GM21619 (cell line): ENCODE measurements at regions not wholly inside any gene's neighbourhood (a gene's known extent, or its start where the extent isn't known, plus 50 kb on each side); places are given as distances from the start of the nearest gene placed in this dataset.
"Not testable (repeated sequence)": the region's sequence is repeated elsewhere in the genome, so short reads cannot be mapped to it uniquely, and the experiment has no call there.

Experiments used
- ATAC-seq: cut with Tn5 transposase; IDR thresholded peaks from one replicate; pipeline ENCODE4 v1.9.1; 2021; ENCODE audit not compliant: unreplicated experiment

DNA sequence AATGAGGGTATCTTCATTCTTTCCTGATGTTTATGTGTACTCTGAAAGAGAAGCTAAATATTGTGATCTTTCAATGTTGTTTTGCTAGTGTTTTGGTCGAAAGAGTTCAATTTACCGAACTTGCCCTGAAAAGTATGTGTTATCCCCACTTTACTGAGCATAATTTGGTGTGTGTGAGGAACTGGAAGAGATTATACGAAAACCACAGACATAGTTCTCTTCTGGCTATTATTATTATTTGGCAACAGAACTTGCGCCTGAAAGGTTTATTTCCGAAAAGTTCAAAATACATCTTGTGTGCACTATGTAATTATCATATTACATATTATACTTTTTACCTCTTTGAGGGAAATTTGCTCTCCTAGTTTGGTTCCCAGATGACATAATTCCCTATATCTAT lies 232.5 kb upstream of the INTU start:
- no peak for ATAC-seq

GRCh38 chr4:127400731-127401346 lies 231.9 kb upstream of the INTU start:
- peak; percentile 88 for ATAC-seq

DNA sequence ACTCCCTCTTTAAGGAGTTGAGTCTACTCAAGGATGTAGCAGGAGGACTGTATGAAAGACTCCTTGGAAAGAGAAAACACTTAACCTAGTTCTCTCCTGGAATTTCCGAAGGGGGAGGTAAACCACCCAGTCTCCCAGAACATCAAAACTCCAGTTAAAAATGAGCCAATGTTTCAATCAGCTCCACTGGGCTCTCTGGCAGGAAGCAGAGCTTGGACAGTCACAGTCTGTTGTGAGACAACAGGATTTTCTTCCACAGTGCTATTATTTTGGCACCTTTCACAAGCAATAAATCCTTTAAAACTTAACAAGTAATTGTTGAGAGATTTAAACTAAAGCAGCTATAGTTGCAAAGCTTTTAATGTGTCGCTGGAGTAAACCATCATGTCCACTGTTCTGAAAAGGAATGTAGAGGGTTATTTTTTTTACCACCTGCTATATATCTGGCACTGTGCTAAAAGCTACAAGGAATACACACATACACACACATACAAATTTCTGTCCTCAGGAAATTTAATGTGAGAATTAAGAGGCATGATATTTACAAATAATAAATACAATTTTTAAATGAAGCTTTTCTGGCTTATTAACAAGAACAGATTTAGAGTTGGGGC lies 229.2 kb upstream of the INTU start:
- ATAC-seq, result no peak

DNA sequence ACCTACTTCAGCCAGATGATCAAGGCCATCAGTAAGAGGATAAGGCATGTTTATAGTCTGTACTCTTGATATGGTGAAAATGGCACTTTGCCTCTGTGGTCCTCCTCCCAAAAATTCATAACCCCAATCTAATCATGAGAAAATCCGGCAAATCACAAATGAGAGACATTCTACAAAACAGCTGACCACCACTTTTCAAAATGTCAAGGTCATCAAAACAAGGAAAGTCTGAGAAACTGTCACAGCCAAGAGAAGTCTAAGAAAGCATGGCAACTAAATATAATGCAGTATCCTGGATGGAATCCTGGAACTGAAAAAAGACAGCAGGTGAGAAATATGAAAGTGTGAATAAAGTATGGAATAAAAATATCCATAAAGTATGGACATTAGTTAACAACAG lies 226.6 kb upstream of the INTU start:
- no peak for ATAC-seq

- ATAC-seq, result not testable (repeated sequence)
Observed at GRCh38 chr4:127407572-127407971, 225.2 kb upstream of the INTU start.

- no peak for ATAC-seq
Observed at GRCh38 chr4:127410201-127410600, 222.6 kb upstream of the INTU start.

DNA sequence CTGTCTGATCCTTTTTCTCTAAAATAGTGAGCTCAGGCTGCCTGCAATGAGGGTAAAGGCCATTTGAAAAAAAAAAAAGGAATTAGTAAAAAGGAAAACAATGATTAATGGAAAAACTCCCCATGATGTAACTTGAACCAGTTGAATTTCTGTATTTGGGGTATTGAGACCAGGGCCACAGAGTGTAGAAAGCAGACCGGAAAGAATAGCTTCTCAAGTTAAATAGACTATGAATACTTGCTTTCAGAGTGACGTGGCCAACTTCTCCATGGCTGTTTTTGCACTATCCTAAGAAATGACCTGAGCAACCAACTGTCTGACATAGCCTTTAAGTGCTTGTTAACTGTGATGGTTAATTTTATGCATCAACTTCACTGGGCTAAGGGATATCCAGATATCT lies 222.1 kb upstream of the INTU start:
- ATAC-seq, result no peak

DNA sequence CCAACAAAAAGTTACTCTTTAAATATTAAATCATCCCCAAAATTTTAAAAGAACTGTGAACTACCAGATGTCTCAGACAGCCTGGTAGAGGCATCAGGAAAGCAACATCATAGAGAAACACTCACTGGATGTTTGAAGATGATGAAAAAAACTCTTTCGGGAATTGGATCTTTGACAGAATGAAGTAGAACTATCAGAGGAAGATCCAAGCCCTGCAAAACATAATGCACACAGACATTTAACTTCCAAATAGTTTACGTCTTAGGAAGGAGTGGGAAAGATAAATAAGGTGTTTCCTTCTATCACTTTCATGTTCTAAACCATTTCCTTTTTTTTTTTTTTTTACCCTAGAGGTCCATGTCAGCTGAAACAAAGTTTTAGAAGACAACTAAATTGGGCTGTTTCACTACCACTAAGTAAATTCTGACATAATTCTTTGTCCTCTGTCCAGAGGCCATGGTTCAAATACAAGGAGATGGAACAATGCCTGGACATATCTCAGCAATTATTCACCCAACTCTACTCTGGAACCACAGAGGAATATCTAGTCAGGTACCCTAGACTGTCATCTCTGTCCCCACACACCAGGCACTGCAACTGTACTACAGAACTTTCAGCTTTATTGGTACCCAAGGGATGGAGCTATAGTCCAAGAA lies 217.7 kb upstream of the INTU start:
- ATAC-seq, result no peak

GRCh38 chr4:127416115-127416514 lies 216.6 kb upstream of the INTU start:
- no peak for ATAC-seq

GRCh38 chr4:127417885-127418535 lies 214.7 kb upstream of the INTU start:
- ATAC-seq, result no peak

DNA sequence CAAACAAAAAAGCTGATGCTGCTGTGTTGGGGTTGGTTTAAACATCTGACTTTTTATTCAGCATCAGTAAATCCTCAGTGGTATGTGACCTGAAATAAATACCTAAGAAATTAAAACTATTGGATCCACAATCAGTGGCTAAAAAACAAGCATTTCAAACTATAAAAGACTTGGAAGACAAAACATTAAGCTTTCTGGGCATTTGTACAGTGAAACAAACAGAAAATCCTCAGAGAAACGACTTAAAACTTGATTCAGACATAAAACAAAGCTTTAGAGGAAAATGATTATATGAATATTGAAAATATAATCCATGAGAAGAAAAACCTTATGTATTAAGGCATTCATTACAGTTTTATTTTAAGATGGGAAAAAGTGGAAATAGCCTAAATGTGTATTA lies 213.3 kb upstream of the INTU start:
- ATAC-seq, result no peak

DNA sequence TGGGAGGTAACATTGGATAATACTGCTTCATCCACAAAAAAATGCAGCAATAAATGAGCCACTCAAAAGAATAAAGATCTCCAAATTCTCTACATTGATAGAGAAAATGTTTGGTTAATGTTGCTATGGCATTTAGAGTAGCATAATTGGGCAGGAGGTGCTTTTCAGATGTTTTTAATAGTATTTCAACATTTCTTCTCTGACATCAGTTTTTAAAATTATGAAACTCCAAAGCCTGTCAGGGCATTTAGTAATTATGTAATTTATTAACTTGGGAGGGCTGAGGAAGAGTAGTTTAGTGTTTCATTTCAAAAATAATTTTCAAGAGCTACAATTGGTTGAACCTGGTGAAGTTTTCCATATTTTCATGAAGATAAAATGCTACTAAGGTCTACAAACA lies 211.3 kb upstream of the INTU start:
- no peak for ATAC-seq

DNA sequence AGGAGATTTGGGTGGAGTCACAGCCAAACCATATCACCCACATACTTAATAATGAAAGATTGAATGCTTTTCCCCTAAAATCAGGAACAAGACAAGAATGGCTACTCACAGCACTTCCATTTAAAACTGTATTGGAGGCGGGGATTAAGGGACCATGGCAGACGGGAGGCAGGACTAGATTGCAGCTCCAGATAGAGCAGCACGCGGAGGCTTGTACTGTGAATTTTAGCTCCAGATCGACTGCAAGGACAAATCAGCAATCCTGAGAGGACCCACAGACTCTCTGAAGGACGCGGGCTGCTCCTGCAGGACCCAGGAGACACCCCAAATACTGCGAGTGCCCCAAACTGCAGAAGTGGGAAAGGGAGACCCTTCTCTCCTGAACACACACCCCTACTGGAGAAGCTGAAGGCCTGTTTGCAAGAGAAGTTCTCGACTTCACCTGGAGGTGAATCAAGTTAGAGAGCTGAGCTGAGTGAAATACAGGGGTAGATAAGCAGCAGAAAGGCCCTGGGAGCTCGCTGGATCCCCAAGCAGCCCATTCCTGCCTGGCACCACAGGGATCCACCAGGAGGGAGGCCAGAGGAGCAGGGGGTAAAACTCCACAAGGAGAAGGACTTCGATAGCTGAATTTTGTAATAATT lies 207.4 kb upstream of the INTU start:
- ATAC-seq, result no peak

GRCh38 chr4:127425851-127426250 lies 206.9 kb upstream of the INTU start:
- ATAC-seq, result no peak

DNA sequence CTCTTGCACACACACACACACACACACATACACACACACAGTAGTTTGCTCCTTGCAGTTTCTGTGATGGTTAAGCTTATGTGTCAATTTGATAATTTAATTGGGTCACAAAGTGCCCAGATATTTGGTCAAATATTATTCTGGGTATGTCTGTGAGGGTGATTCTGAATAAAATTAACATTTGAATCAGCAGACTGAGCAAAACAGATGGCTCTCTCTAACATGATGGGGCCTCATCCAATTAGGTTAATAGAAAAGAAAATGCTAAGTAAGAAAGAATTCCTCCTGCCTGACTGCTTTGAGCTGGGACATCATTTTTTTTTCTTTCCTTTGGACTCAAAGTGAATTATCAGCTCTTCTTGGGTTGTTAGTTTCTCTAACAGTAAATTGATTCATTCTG lies 191.2 kb upstream of the INTU start:
- ATAC-seq, result no peak

GRCh38 chr4:127445471-127445870 lies 187.3 kb upstream of the INTU start:
- no peak for ATAC-seq

DNA sequence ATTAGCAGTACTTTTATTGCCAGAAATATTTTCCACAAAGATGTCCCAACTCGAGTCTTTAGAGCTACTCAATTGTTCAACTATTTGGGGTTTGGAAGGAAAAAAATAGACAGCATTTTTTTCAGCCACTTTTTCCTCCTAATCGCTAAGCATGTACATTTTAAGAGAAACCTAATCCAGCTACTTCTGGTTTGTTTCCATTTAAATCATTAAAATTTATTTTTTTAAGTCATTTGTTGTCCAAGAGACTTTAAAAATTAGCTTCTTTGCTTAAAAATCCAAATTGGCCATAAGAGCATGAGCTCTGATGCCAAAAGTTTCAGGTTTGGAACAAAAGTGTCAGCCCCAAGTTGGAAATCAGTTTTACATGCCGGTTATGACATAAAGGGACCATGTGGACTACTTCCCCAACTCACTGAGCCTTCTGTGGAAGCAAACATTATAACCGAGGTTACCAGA lies 186.3 kb upstream of the INTU start:
- no peak for ATAC-seq

DNA sequence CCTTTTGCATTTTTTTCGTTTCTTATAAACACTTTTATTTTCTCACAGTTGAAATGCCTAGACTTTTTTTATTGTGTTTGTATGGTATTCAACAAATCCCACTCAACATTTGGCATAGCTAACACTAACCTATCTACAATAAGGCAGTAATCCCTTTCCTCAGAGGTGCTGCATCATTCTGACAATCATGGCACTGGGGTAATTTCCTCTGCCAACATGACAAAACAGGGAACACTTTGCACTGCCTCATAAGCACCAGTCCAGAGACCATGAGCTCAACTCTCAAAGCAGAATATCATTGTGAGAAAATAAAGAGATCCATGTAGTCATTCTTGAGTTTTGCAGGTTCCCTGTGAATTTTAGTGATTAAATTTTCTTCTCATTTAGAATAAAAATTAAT lies 183.8 kb upstream of the INTU start:
- ATAC-seq, result no peak

DNA sequence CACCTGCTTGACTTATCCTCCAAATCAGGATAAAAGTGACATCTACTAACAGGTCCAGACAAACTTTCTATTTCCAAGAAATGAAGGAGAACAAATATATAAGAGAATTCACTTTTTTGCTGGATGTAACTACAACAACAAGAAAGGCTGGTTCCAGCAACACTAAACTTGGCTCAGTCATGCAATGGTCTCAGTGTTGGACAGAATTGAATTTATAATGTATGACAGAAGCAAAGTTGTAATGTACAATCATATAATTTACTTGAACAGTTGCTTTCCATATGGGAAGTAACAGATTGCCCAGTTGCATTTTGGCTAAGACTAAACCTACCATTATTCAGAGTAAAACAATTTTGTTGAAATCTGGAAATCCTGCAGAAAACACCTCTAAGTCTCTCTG lies 183.3 kb upstream of the INTU start:
- ATAC-seq, result no peak

- no peak for ATAC-seq
Observed at GRCh38 chr4:127450276-127450675, 182.5 kb upstream of the INTU start.

- ATAC-seq, result no peak
Observed at GRCh38 chr4:127463883-127464282, 168.9 kb upstream of the INTU start.

GRCh38 chr4:127469542-127469941 lies 163.2 kb upstream of the INTU start:
- ATAC-seq, result no peak
